GM18519 (cell line): ENCODE measurements at regions not wholly inside any gene's neighbourhood (a gene's known extent, or its start where the extent isn't known, plus 50 kb on each side); places are given as distances from the start of the nearest gene placed in this dataset.

Source experiments
- ATAC-seq: cut with Tn5 transposase; IDR thresholded peaks from one replicate; pipeline ENCODE4 v1.9.1; 2021; ENCODE audit warnings: mild to moderate bottlenecking, moderate library complexity; ENCODE audit not compliant: unreplicated experiment, low FRiP score

GRCh38 chr5:4640795-4641194 is 499.3 kb upstream of the ADAMTS16 start:
- ATAC-seq = no peak

- ATAC-seq = no peak
Observed at GRCh38 chr5:4642525-4642924, 497.6 kb upstream of the ADAMTS16 start.

- ATAC-seq = no peak
Observed at GRCh38 chr5:4643190-4643589, 496.9 kb upstream of the ADAMTS16 start.

GRCh38 chr5:4643960-4644359 is 496.2 kb upstream of the ADAMTS16 start:
- no peak for ATAC-seq

- ATAC-seq = no peak
Observed at GRCh38 chr5:4646715-4647375, 493.3 kb upstream of the ADAMTS16 start.

- no peak for ATAC-seq
Observed at GRCh38 chr5:4647955-4648354, 492.2 kb upstream of the ADAMTS16 start.

- no peak for ATAC-seq
Observed at GRCh38 chr5:4651806-4652565, 488.1 kb upstream of the ADAMTS16 start.

GRCh38 chr5:4653475-4653874 is 486.7 kb upstream of the ADAMTS16 start:
- ATAC-seq = no peak

- no peak for ATAC-seq
Observed at GRCh38 chr5:4659851-4660250, 480.3 kb upstream of the ADAMTS16 start.

- no peak for ATAC-seq
Observed at GRCh38 chr5:4661326-4661725, 478.8 kb upstream of the ADAMTS16 start.

- ATAC-seq = no peak
Observed at GRCh38 chr5:4661836-4662235, 478.3 kb upstream of the ADAMTS16 start.

GRCh38 chr5:4662756-4663155 is 477.4 kb upstream of the ADAMTS16 start:
- no peak for ATAC-seq

GRCh38 chr5:4665911-4666310 is 474.2 kb upstream of the ADAMTS16 start:
- ATAC-seq = no peak

- no peak for ATAC-seq
Observed at GRCh38 chr5:4674166-4674565, 466.0 kb upstream of the ADAMTS16 start.

GRCh38 chr5:4676934-4677333 is 463.2 kb upstream of the ADAMTS16 start:
- no peak for ATAC-seq

GRCh38 chr5:4684946-4685345 is 455.2 kb upstream of the ADAMTS16 start:
- ATAC-seq = no peak

- no peak for ATAC-seq
Observed at GRCh38 chr5:4698596-4698995, 441.5 kb upstream of the ADAMTS16 start.

GRCh38 chr5:4699592-4699991 is 440.5 kb upstream of the ADAMTS16 start:
- no peak for ATAC-seq

- ATAC-seq = no peak
Observed at GRCh38 chr5:4700069-4700468, 440.1 kb upstream of the ADAMTS16 start.

- no peak for ATAC-seq
Observed at GRCh38 chr5:4700871-4701270, 439.3 kb upstream of the ADAMTS16 start.

- ATAC-seq = no peak
Observed at GRCh38 chr5:4703931-4704458, 436.1 kb upstream of the ADAMTS16 start.

GRCh38 chr5:4704951-4705350 is 435.2 kb upstream of the ADAMTS16 start:
- no peak for ATAC-seq
